ENCODE measurements at regions not wholly inside any gene's neighbourhood (a gene's known extent, or its start where the extent isn't known, plus 50 kb on each side); places are given as distances from the start of the nearest gene placed in this dataset.

GRCh38 chr9:129561594-129562281 lies 59.2 kb downstream of the C9orf50 start:
- ChIA-PET POLR2A (ENCODE audit: low non-redundant PET) (interaction anchor here (0.6 kb wide), 1 partner anchor 11 kb away, joined by 4 read pairs; no protein-coding TSS in a partner anchor), CTCF (interaction anchor here (0.6 kb wide), 1 partner anchor 58 kb away, joined by 3 read pairs; no protein-coding TSS in a partner anchor)
- TF ChIP-seq CTCF (conservative IDR thresholded peaks at IDR 0.05; ENCODE audit: low read depth) = no peak
- no peak for DNase-seq (ENCODE audit: low spot score)
- peak overlapping the region; percentile 8; the same call in 1 of the 2 replicates for H3K27ac ChIP-seq

- H3K27ac ChIP-seq = no peak overlapping the region
- ChIA-PET CTCF (interaction anchor here (0.6 to 0.7 kb wide), 2 partner anchors 31 to 59 kb away, joined by 3 read pairs; no protein-coding TSS in a partner anchor), POLR2A (ENCODE audit: low non-redundant PET) (no interaction called here)
- no peak for TF ChIP-seq CTCF (conservative IDR thresholded peaks at IDR 0.05; ENCODE audit: low read depth)
- DNase-seq (ENCODE audit: low spot score) = no peak
Observed at GRCh38 chr9:129560881-129561306, 60.0 kb downstream of the C9orf50 start.

- TF ChIP-seq CTCF (conservative IDR thresholded peaks at IDR 0.05; ENCODE audit: low read depth) = no peak
- H3K27ac ChIP-seq = no peak overlapping the region
- ChIA-PET CTCF (interaction anchor here (0.7 kb wide), 1 partner anchor 22 kb away, joined by 3 read pairs; no protein-coding TSS in a partner anchor), POLR2A (ENCODE audit: low non-redundant PET) (no interaction called here)
- no peak for DNase-seq (ENCODE audit: low spot score)
Observed at GRCh38 chr9:129559506-129559881, 61.4 kb downstream of the C9orf50 start.

- POLR2A ChIA-PET (ENCODE audit: low non-redundant PET) = no interaction called here
- DNase-seq (ENCODE audit: low spot score) = no peak
- CTCF ChIA-PET = interaction anchor here (0.7 kb wide), 1 partner anchor 23 kb away, joined by 3 read pairs; no protein-coding TSS in a partner anchor
- H3K27ac ChIP-seq = no peak overlapping the region
- TF ChIP-seq CTCF (conservative IDR thresholded peaks at IDR 0.05; ENCODE audit: low read depth) = no peak
Observed at GRCh38 chr9:129558551-129559505, 62.1 kb downstream of the C9orf50 start.

GRCh38 chr9:129558063-129558550 lies 62.8 kb downstream of the C9orf50 start:
- CTCF ChIA-PET = no interaction called here
- DNase-seq (ENCODE audit: low spot score) = no peak
- POLR2A ChIA-PET (ENCODE audit: low non-redundant PET) = no interaction called here
- no peak for TF ChIP-seq CTCF (conservative IDR thresholded peaks at IDR 0.05; ENCODE audit: low read depth)
- H3K27ac ChIP-seq = no peak overlapping the region
